ENCODE measurements at regions not wholly inside any gene's neighbourhood (a gene's known extent, or its start where the extent isn't known, plus 50 kb on each side); places are given as distances from the start of the nearest gene placed in this dataset.

- TF ChIP-seq CTCF (conservative IDR thresholded peaks at IDR 0.05; ENCODE audit: low read depth, low read length) = no peak
- H3K4me3 ChIP-seq (ENCODE audit: low read length) = no peak overlapping the region
- DNase-seq (ENCODE audit: low read depth) = no peak
These were observed 78.4 kb upstream of the CACNA2D1 start for GRCh38 chr7:82521906-82522445.

- no peak overlapping the region for H3K4me3 ChIP-seq (ENCODE audit: low read length)
- TF ChIP-seq CTCF (conservative IDR thresholded peaks at IDR 0.05; ENCODE audit: low read depth, low read length) = no peak
- no peak for DNase-seq (ENCODE audit: low read depth)
These were observed 73.5 kb upstream of the CACNA2D1 start for GRCh38 chr7:82517050-82517449.

- no peak for DNase-seq (ENCODE audit: low read depth)
- H3K4me3 ChIP-seq (ENCODE audit: low read length) = no peak overlapping the region
- TF ChIP-seq CTCF (conservative IDR thresholded peaks at IDR 0.05; ENCODE audit: low read depth, low read length) = no peak
These were observed 68.0 kb upstream of the CACNA2D1 start for GRCh38 chr7:82511542-82511941.

GRCh38 chr7:82507976-82508677, 64.5 kb upstream of the CACNA2D1 start:
- no peak overlapping the region for H3K4me3 ChIP-seq (ENCODE audit: low read length)
- no peak for TF ChIP-seq CTCF (conservative IDR thresholded peaks at IDR 0.05; ENCODE audit: low read depth, low read length)
- DNase-seq (ENCODE audit: low read depth) = no peak

- no peak for DNase-seq (ENCODE audit: low read depth)
These were observed 63.9 kb upstream of the CACNA2D1 start for GRCh38 chr7:82507365-82507975.

GRCh38 chr7:82506702-82507101, 63.1 kb upstream of the CACNA2D1 start:
- no peak overlapping the region for H3K4me3 ChIP-seq (ENCODE audit: low read length)
- no peak for DNase-seq (ENCODE audit: low read depth)
- TF ChIP-seq CTCF (conservative IDR thresholded peaks at IDR 0.05; ENCODE audit: low read depth, low read length) = no peak

More at GRCh38 chr7:82507365-82507975, 63.9 kb upstream of the CACNA2D1 start:
- H3K4me3 ChIP-seq (ENCODE audit: low read length) = no peak overlapping the region
- no peak for TF ChIP-seq CTCF (conservative IDR thresholded peaks at IDR 0.05; ENCODE audit: low read depth, low read length)

- no peak for TF ChIP-seq CTCF (conservative IDR thresholded peaks at IDR 0.05; ENCODE audit: low read depth, low read length)
- no peak for DNase-seq (ENCODE audit: low read depth)
- no peak overlapping the region for H3K4me3 ChIP-seq (ENCODE audit: low read length)
These were observed 62.6 kb upstream of the CACNA2D1 start for GRCh38 chr7:82506208-82506607.
